Right lung (tissue), 2 donors: ENCODE measurements at regions not wholly inside any gene's neighbourhood (a gene's known extent, or its start where the extent isn't known, plus 50 kb on each side); places are given as distances from the start of the nearest gene placed in this dataset.

Experiments
- DNase-seq, 2 donors: peaks; one replicate each; pipeline ENCODE4 v3.0.0-alpha.2; 2013

GRCh38 chr2:226130192-226130591 lies 669.4 kb downstream of the IRS1 start:
- no peak for DNase-seq

GRCh38 chr2:226127682-226128081 lies 671.9 kb downstream of the IRS1 start:
- DNase-seq, result no peak

GRCh38 chr2:226126104-226126503 lies 673.5 kb downstream of the IRS1 start:
- DNase-seq, result no peak

- peak; percentile 56 to 63 for DNase-seq
These were observed 674.3 kb downstream of the IRS1 start for GRCh38 chr2:226125176-226125883.

GRCh38 chr2:226124548-226125011 lies 675.0 kb downstream of the IRS1 start:
- peak; percentile 74 to 81 for DNase-seq

- no peak for DNase-seq
These were observed 676.3 kb downstream of the IRS1 start for GRCh38 chr2:226123300-226123699.

GRCh38 chr2:226122041-226122440 lies 677.6 kb downstream of the IRS1 start:
- no peak for DNase-seq

- DNase-seq, result peak; percentile 71 to 74
These were observed 678.4 kb downstream of the IRS1 start for GRCh38 chr2:226121046-226121738.

- peak; percentile 84 to 85 for DNase-seq
These were observed 680.9 kb downstream of the IRS1 start for GRCh38 chr2:226118471-226119429.

GRCh38 chr2:226117510-226118065 lies 682.0 kb downstream of the IRS1 start:
- DNase-seq, result no peak

- no peak for DNase-seq
These were observed 683.3 kb downstream of the IRS1 start for GRCh38 chr2:226116346-226116745.

- DNase-seq, result no peak
These were observed 683.8 kb downstream of the IRS1 start for GRCh38 chr2:226115832-226116200.

GRCh38 chr2:226115102-226115831 lies 684.4 kb downstream of the IRS1 start:
- no peak for DNase-seq

- no peak for DNase-seq
These were observed 685.2 kb downstream of the IRS1 start for GRCh38 chr2:226114436-226114835.

GRCh38 chr2:226098861-226099745 lies 699.6 kb downstream of the NYAP2 start:
- DNase-seq, result no peak

GRCh38 chr2:226095058-226095457 lies 695.5 kb downstream of the NYAP2 start:
- DNase-seq, result no peak

- DNase-seq, result no peak
These were observed 693.9 kb downstream of the NYAP2 start for GRCh38 chr2:226093364-226093763.

GRCh38 chr2:226088366-226088674 lies 688.8 kb downstream of the NYAP2 start:
- DNase-seq, result no peak

- no peak for DNase-seq
These were observed 688.2 kb downstream of the NYAP2 start for GRCh38 chr2:226087505-226088365.
